IMR-90 (cell line): ENCODE measurements at regions not wholly inside any gene's neighbourhood (a gene's known extent, or its start where the extent isn't known, plus 50 kb on each side); places are given as distances from the start of the nearest gene placed in this dataset.

ENCODE experiments used
- ATAC-seq: fragments of 200-7000 bp; cut with Tn5 transposase; 2 replicates; pipeline ENCODE4 v1.9.1; 2020; ENCODE audit warnings: low read depth, mild to moderate bottlenecking, moderate library complexity
- BruUV-seq: library from RNA; stranded (reverse); fragments of 400-500 nt; replicated peaks from 2 replicates; lab custom pipeline; 2021; lab: Mats Ljungman, UMichigan
- CTCF ChIA-PET: fragments of 300-600 bp; formaldehyde crosslinking; extraction: SDS; loops from one replicate; lab custom pipeline; 2021; ENCODE audit warnings: antibody characterized with exemption; lab: Yijun Ruan, JAX
- POLR2A ChIA-PET: fragments of 300-600 bp; sonication (Branson Sonifier 250); formaldehyde crosslinking; loops from one replicate; lab custom pipeline; 2022; ENCODE audit warnings: antibody characterized with exemption; ENCODE audit not compliant: unreplicated experiment; lab: Charles Lee
- DNase-seq: peaks from one replicate; pipeline ENCODE4 v3.0.0; 2013
- H2AFZ ChIP-seq: replicated peaks from 2 replicates; pipeline ENCODE3; 2013; ENCODE audit warnings: low read length, mild to moderate bottlenecking; ENCODE audit not compliant: poor library complexity
- H2AK5ac ChIP-seq: 2 replicates; pipeline ENCODE4 v1.6.1; 2013; ENCODE audit warnings: low read depth, low read length, inconsistent platforms
- H2AK9ac ChIP-seq: replicated peaks from 2 replicates; pipeline ENCODE3; 2013; ENCODE audit warnings: mild to moderate bottlenecking, low read depth, low read length, moderate library complexity; ENCODE audit not compliant: poor library complexity
- H2BK120ac ChIP-seq: 2 replicates; pipeline ENCODE4 v1.6.1; 2013; ENCODE audit warnings: low read depth, low read length, inconsistent platforms
- H2BK15ac ChIP-seq: 3 replicates; pipeline ENCODE4 v1.6.1; 2013; ENCODE audit warnings: low read depth, low read length, inconsistent platforms
- H2BK20ac ChIP-seq: 2 replicates; pipeline ENCODE4 v1.6.1; 2013; ENCODE audit warnings: low read depth, mild to moderate bottlenecking, inconsistent platforms, low read length, moderate library complexity
- H2BK5ac ChIP-seq: 2 replicates; pipeline ENCODE4 v1.6.1; 2013; ENCODE audit warnings: mild to moderate bottlenecking, low read depth, low read length, inconsistent platforms; ENCODE audit not compliant: poor library complexity, severe bottlenecking
- H3K14ac ChIP-seq: replicated peaks from 2 replicates; pipeline ENCODE4 v1.6.1; 2013; ENCODE audit warnings: low read depth, low read length, inconsistent platforms
- H3K18ac ChIP-seq: 2 replicates; pipeline ENCODE4 v1.6.1; 2013; ENCODE audit warnings: low read depth, low read length, control low read depth
- H3K23ac ChIP-seq: 2 replicates; pipeline ENCODE4 v1.6.1; 2013; ENCODE audit warnings: low read depth, low read length, inconsistent platforms
- H3K27ac ChIP-seq: 2 replicates; pipeline ENCODE4 v1.5.1; 2013; ENCODE audit warnings: mild to moderate bottlenecking, control low read depth, low read length; ENCODE audit not compliant: insufficient read depth
- H3K27me3 ChIP-seq: 2 replicates; pipeline ENCODE4 v1.6.1; 2013; ENCODE audit warnings: low read length; ENCODE audit not compliant: control insufficient read depth, insufficient read depth
- H3K36me3 ChIP-seq: 2 replicates; pipeline ENCODE4 v1.6.1; 2013; ENCODE audit warnings: low read length, mixed read lengths; ENCODE audit not compliant: control insufficient read depth, insufficient read depth
- H3K4ac ChIP-seq: 2 replicates; pipeline ENCODE4 v1.6.1; 2013; ENCODE audit warnings: low read depth, low read length, inconsistent platforms
- H3K4me1 ChIP-seq: 2 replicates; pipeline ENCODE4 v1.6.1; 2013; ENCODE audit warnings: low read length, mixed read lengths; ENCODE audit not compliant: control insufficient read depth, insufficient read depth
- H3K4me2 ChIP-seq: 2 replicates; pipeline ENCODE4 v1.6.1; 2013; ENCODE audit warnings: low read depth, mild to moderate bottlenecking, control low read depth, low read length, moderate library complexity
- H3K4me3 ChIP-seq: 2 replicates; pipeline ENCODE4 v1.5.1; 2013; ENCODE audit warnings: low read depth, mild to moderate bottlenecking, control low read depth, low read length, moderate library complexity; ENCODE audit not compliant: insufficient read depth
- H3K56ac ChIP-seq: 2 replicates; pipeline ENCODE4 v1.6.1; 2013; ENCODE audit warnings: low read length, inconsistent platforms; ENCODE audit not compliant: insufficient read depth; ENCODE audit errors: extremely low read depth
- H3K79me1 ChIP-seq, 2 experiments: 2 replicates each; pipeline ENCODE4 v1.6.1; 2013; ENCODE audit warnings: low read length in 2 of 2, inconsistent platforms in 1 of 2, low read depth in 1 of 2
- H3K9ac ChIP-seq: 2 replicates; pipeline ENCODE4 v1.6.1; 2013; ENCODE audit warnings: low read depth, low read length, control low read depth
- H3K9me1 ChIP-seq: 2 replicates; pipeline ENCODE4 v1.6.1; 2013; ENCODE audit warnings: low read length, inconsistent platforms; ENCODE audit not compliant: insufficient read depth
- H3K9me3 ChIP-seq: 2 replicates; pipeline ENCODE4 v1.6.1; 2013; ENCODE audit warnings: low read length; ENCODE audit not compliant: control insufficient read depth, insufficient read depth
- H4K20me1 ChIP-seq: 2 replicates; pipeline ENCODE4 v1.6.1; 2013; ENCODE audit warnings: low read length, inconsistent platforms; ENCODE audit not compliant: insufficient read depth
- H4K5ac ChIP-seq: 2 replicates; pipeline ENCODE4 v1.6.1; 2013; ENCODE audit warnings: mild to moderate bottlenecking, low read depth, low read length, control low read depth
- H4K8ac ChIP-seq, 2 experiments: 2 replicates each; pipeline ENCODE4 v1.6.1; 2013; ENCODE audit warnings: low read depth in 2 of 2, low read length in 2 of 2, control low read depth in 1 of 2, inconsistent platforms in 1 of 2
- H4K91ac ChIP-seq: 2 replicates; pipeline ENCODE4 v1.6.1; 2013; ENCODE audit warnings: low read depth, low read length, inconsistent platforms; ENCODE audit not compliant: insufficient read depth
- BHLHE40 ChIP-seq: fragments of 150-350 bp; IDR thresholded peaks from 2 replicates; pipeline ENCODE4 v1.6.1; 2016; ENCODE audit warnings: mild to moderate bottlenecking, low read depth, low read length
- CEBPB ChIP-seq: IDR thresholded peaks from 2 replicates; pipeline ENCODE4 v1.6.1; 2012; ENCODE audit warnings: low read depth, low read length, improper control_type of control experiment
- CHD1 ChIP-seq: IDR thresholded peaks from 2 replicates; pipeline ENCODE4 v1.6.1; 2012; ENCODE audit warnings: low read depth, low read length, improper control_type of control experiment
- FOS ChIP-seq: fragments of 150-350 bp; IDR thresholded peaks from 2 replicates; pipeline ENCODE4 v1.6.1; 2016; ENCODE audit warnings: low read depth, low read length
- MAZ ChIP-seq: IDR thresholded peaks from 2 replicates; pipeline ENCODE4 v1.6.1; 2012; ENCODE audit warnings: low read depth, mild to moderate bottlenecking, low read length, improper control_type of control experiment, moderate library complexity, borderline replicate concordance
- NFE2L2 ChIP-seq: fragments of 150-350 bp; IDR thresholded peaks from 2 replicates; pipeline ENCODE4 v1.6.1; 2016; ENCODE audit warnings: low read depth, mild to moderate bottlenecking, low read length
- POLR2A ChIP-seq: IDR thresholded peaks from 2 replicates; pipeline ENCODE4 v1.6.1; 2012; ENCODE audit warnings: mild to moderate bottlenecking, low read depth, low read length
- RCOR1 ChIP-seq: IDR thresholded peaks from 2 replicates; pipeline ENCODE4 v1.6.1; 2012; ENCODE audit warnings: mild to moderate bottlenecking, low read length, improper control_type of control experiment; ENCODE audit not compliant: insufficient replicate concordance
- RFX5 ChIP-seq: IDR thresholded peaks from 2 replicates; pipeline ENCODE4 v1.8.0; 2012; ENCODE audit warnings: low read depth, mild to moderate bottlenecking, low read length, moderate library complexity
- SMC3 ChIP-seq: fragments of 150-350 bp; IDR thresholded peaks from 2 replicates; pipeline ENCODE4 v1.6.1; 2016; ENCODE audit warnings: low read depth, mild to moderate bottlenecking, antibody characterized with exemption, low read length, moderate library complexity
- WGBS, 2 experiments: methylation state at CpG; one replicate each; pipeline versions ENCODE4 v1.1.5 to v1.1.7; 2013; ENCODE audit warnings: missing lambda C conversion rate in 2 of 2; ENCODE audit not compliant: insufficient read length in 1 of 2; ENCODE audit errors: extremely low coverage in 2 of 2; 5-methylcytosine and 5-hydroxymethylcytosine counted together
- dilution Hi-C: fragments of 300-500 bp; cut with HindIII; formaldehyde crosslinking; loops from one replicate; pipeline ENCODE4 v1.14.3; 2018; ENCODE audit warnings: low sequenced_read_pairs; ENCODE audit not compliant: unreplicated experiment
- in situ Hi-C: fragments of 300-500 bp; cut with MboI; formaldehyde crosslinking; loops from 3 replicates; pipeline ENCODE4 v1.14.3; 2019; ENCODE audit warnings: low sequenced_read_pairs, inconsistent platforms, mixed read lengths
- intact Hi-C: fragments of 100-400 bp; cut with micrococcal nuclease; formaldehyde crosslinking; loops from 2 replicates; pipeline ENCODE4 v1.10.0; 2022
- TF ChIP-seq, protein P1 (sequence below): conservative IDR thresholded peaks from 2 replicates; pipeline ENCODE4 v1.5.1; 2012; ENCODE audit warnings: mild to moderate bottlenecking, low read depth, low read length, improper control_type of control experiment

DNA sequence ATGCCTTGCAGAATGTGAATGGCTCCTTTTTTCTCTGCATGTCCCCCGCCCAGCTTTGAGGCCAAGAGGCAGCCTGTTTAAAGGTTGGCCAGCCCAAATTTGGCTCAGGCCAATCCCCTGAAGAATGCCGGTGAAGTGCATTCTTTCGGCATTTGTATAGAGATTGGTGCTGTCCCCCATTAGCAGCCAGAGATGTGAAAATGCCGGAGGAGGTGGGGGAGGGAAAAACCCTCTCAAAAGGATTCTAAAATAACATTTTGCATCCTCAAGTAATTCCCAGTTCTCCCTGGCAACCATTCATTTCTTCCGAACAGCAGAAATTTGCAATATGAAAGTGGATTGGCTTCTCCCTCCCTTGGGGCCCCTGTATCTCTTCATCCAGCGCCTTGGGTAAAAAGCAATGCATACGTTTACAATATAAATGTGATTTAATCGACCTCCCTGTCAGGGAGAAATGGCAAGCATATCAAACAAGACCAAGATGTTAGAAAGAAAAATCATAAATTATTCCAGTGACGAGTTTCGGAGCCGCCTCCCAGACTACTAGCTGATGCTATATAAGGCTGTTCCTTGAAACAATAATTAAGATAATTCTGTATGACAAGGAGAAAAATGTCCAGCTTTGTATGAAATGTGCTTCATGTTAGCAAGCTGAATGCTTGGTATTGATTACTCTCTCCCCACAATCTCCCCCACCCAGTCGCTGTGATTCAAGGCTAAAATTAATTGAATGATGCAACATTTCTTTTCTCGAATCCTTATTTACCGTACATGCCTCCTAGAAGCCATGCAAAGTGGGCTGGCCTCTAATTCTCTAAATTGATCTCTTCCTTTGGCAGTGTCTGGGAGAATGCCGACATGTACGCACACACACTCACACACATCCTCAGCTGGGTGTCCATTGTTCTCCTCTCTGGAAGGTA, 323.7 kb downstream of the RPS24 start (continued):
- no peak for TF ChIP-seq SMC3

DNA sequence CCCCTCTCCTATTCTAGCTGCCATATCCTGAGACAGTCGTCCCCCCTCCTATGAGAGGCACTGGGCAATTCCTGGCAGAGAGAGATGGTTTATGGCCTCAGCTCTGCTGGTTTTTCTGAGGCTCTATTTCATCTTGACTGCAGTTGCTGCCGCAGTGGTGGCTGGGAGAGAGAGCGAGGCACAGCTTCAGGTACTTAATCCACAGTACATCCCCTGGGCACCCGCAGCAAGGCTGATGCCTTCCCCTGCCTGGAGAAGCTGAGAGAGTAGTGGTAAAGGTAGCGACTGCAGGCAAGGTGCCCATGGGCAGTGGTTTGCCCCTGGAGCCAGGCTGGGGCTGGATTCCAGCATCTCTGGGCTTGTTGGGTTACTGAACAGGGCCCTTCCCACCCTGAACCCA, 324.7 kb downstream of the RPS24 start:
- intact Hi-C loops: no loop called here
- Histone ChIP-seq H3K14ac (no peak overlapping the region), H3K9me3 (no peaks in the 10 kb centered on the region), H4K20me1 (no peaks in the 10 kb centered on the region), H2AFZ (no peak overlapping the region), H2BK15ac (no peak overlapping the region), H3K9ac (no peak overlapping the region), H3K56ac (no peak overlapping the region), H2BK20ac (no peak overlapping the region), H3K4ac (no peak overlapping the region), H3K27ac (no peak overlapping the region), H2BK120ac (no peak overlapping the region), H3K18ac (no peak overlapping the region), H3K4me1 (peaks cover 2% of the 10 kb centered on the region; the same call in 1 of the 2 replicates), H3K4me3 (no peak overlapping the region), H2BK5ac (no peak overlapping the region), H3K27me3 (peaks cover 41% of the 10 kb centered on the region), H3K36me3 (no peaks in the 10 kb centered on the region), H3K23ac (no peak overlapping the region; the same call in 1 of the 2 replicates), H3K9me1 (peaks cover 2% of the 10 kb centered on the region; the same call in 1 of the 2 replicates), H4K8ac (no peak overlapping the region), H4K5ac (no peak overlapping the region), H2AK9ac (no peak overlapping the region), H4K91ac (no peak overlapping the region), H3K4me2 (no peak overlapping the region), H2AK5ac (no peak overlapping the region), H3K79me1 (no peaks in the 10 kb centered on the region)
- WGBS, 2 experiments: no CpG with 5 or more reads among the region's 5 CpGs
- ChIA-PET POLR2A (no interaction called here), CTCF (no interaction called here)
- ATAC-seq (no peak), DNase-seq (no peak)
- in situ Hi-C loops: no loop called here
- BruUV-seq: no TSS peak
- dilution Hi-C loops: no loop called here
- TF ChIP-seq, protein P1, sequence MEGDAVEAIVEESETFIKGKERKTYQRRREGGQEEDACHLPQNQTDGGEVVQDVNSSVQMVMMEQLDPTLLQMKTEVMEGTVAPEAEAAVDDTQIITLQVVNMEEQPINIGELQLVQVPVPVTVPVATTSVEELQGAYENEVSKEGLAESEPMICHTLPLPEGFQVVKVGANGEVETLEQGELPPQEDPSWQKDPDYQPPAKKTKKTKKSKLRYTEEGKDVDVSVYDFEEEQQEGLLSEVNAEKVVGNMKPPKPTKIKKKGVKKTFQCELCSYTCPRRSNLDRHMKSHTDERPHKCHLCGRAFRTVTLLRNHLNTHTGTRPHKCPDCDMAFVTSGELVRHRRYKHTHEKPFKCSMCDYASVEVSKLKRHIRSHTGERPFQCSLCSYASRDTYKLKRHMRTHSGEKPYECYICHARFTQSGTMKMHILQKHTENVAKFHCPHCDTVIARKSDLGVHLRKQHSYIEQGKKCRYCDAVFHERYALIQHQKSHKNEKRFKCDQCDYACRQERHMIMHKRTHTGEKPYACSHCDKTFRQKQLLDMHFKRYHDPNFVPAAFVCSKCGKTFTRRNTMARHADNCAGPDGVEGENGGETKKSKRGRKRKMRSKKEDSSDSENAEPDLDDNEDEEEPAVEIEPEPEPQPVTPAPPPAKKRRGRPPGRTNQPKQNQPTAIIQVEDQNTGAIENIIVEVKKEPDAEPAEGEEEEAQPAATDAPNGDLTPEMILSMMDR: no peak
- TF ChIP-seq SMC3 (no peak), CEBPB (no peak), POLR2A (no peak), RCOR1 (no peak), CHD1 (no peak), MAZ (no peak), RFX5 (no peak), FOS (no peak), NFE2L2 (no peak), BHLHE40 (no peak)
